ENCODE measurements at regions not wholly inside any gene's neighbourhood (a gene's known extent, or its start where the extent isn't known, plus 50 kb on each side); places are given as distances from the start of the nearest gene placed in this dataset.

DNA sequence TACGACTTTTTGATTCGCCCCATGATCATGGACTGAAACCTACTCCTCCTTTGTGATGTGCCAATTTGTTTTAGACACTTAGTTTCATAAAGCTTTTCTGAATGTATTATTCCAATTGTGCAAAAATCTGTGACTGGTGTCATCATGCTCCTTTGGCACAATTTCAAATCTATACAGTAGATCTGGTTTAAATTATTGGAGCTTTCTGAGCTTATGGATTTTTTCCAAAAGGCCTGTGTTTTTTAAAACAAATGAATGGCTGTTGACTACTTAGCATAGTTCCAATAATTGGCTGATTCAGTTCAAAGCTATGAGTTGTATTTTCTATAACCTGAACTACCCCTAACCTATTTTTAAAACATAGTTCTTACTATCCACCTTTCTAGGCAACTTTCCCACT, 282.7 kb downstream of the CNTN3 start:
- DNase-seq (ENCODE audit: low read depth): no peak
- H3K4me3 ChIP-seq (ENCODE audit: low read depth, low read length): no peak overlapping the region
- TF ChIP-seq, protein P1, sequence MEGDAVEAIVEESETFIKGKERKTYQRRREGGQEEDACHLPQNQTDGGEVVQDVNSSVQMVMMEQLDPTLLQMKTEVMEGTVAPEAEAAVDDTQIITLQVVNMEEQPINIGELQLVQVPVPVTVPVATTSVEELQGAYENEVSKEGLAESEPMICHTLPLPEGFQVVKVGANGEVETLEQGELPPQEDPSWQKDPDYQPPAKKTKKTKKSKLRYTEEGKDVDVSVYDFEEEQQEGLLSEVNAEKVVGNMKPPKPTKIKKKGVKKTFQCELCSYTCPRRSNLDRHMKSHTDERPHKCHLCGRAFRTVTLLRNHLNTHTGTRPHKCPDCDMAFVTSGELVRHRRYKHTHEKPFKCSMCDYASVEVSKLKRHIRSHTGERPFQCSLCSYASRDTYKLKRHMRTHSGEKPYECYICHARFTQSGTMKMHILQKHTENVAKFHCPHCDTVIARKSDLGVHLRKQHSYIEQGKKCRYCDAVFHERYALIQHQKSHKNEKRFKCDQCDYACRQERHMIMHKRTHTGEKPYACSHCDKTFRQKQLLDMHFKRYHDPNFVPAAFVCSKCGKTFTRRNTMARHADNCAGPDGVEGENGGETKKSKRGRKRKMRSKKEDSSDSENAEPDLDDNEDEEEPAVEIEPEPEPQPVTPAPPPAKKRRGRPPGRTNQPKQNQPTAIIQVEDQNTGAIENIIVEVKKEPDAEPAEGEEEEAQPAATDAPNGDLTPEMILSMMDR (IDR thresholded peaks at IDR 0.05; ENCODE audit: low read depth, low read length): no peak
- TF ChIP-seq MYC (IDR thresholded peaks at IDR 0.05; ENCODE audit: low read depth, low read length): no peak
- no peak for TF ChIP-seq POLR2A (IDR thresholded peaks at IDR 0.05; ENCODE audit: extremely low read depth, insufficient read length)
- TF ChIP-seq, protein P2, sequence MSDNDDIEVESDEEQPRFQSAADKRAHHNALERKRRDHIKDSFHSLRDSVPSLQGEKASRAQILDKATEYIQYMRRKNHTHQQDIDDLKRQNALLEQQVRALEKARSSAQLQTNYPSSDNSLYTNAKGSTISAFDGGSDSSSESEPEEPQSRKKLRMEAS (IDR thresholded peaks at IDR 0.05; ENCODE audit: low read depth, low read length): no peak

DNA sequence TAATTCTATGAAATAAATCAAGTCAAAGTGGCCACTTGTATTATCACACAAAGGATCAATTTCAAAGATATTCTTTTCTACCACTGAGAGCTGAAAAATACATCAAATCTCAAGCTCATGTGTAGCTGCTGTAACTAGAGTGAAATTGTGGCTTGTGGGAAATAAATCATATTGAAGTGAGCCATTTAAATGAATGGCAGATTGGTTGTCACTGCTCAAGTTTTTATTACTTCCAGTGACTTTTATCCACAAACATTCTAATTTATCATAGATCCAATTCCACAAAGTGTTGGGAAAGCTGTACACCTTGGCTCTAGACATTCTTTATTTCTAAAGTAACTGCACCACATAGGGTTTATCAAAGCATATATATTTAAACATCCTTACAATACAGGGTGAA, 285.4 kb downstream of the CNTN3 start:
- H3K4me3 ChIP-seq (ENCODE audit: low read depth, low read length): no peak overlapping the region
- TF ChIP-seq, protein P2 (IDR thresholded peaks at IDR 0.05; ENCODE audit: low read depth, low read length): no peak
- TF ChIP-seq, protein P1 (IDR thresholded peaks at IDR 0.05; ENCODE audit: low read depth, low read length): no peak
- TF ChIP-seq POLR2A (IDR thresholded peaks at IDR 0.05; ENCODE audit: extremely low read depth, insufficient read length): no peak
- no peak for TF ChIP-seq MYC (IDR thresholded peaks at IDR 0.05; ENCODE audit: low read depth, low read length)
- DNase-seq (ENCODE audit: low read depth): no peak

DNA sequence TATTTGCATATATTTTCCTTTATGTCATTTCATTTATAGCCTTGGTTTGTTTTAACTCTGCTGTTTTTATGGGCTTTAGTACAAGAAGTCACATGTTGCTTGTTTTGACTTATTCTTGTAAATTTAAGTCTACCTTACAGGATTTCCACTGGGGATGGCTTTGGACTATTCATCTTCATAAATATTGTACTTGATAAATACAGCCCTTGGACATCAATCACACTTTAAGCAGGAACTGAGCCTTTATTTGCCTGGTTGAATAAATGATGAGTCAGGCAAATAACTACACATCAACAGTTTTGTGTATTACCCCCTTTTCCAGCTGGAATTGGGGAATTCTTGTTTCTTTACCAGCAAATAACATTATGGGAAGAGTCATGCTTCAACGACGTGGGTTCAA, 286.0 kb downstream of the CNTN3 start:
- H3K4me3 ChIP-seq (ENCODE audit: low read depth, low read length): no peak overlapping the region
- DNase-seq (ENCODE audit: low read depth): no peak
- TF ChIP-seq, protein P1 (IDR thresholded peaks at IDR 0.05; ENCODE audit: low read depth, low read length): no peak
- TF ChIP-seq, protein P2 (IDR thresholded peaks at IDR 0.05; ENCODE audit: low read depth, low read length): no peak
- TF ChIP-seq POLR2A (IDR thresholded peaks at IDR 0.05; ENCODE audit: extremely low read depth, insufficient read length) (no peak), MYC (IDR thresholded peaks at IDR 0.05; ENCODE audit: low read depth, low read length) (no peak)

DNA sequence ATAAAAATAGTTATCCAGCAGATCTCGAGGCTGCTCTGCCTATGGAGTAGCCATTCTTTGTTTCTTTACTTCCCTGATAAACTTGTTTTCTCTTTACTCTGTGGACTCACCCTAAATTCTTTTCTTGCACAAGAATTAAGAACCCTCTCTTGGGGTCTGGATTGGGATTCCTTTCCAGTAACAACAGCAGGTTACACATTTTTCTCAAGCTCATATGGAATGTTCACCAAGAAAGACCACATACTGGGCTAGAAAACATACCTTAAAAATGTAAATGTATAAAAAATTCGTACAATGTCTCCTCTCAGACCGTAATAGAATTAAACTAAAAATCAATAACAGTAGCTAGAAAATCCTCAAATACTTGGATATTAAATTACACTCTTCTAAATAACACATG, 299.2 kb downstream of the CNTN3 start:
- DNase-seq (ENCODE audit: low read depth): no peak
- TF ChIP-seq POLR2A (IDR thresholded peaks at IDR 0.05; ENCODE audit: extremely low read depth, insufficient read length) (no peak), MYC (IDR thresholded peaks at IDR 0.05; ENCODE audit: low read depth, low read length) (no peak)
- TF ChIP-seq, protein P1 (IDR thresholded peaks at IDR 0.05; ENCODE audit: low read depth, low read length): no peak
- TF ChIP-seq, protein P2 (IDR thresholded peaks at IDR 0.05; ENCODE audit: low read depth, low read length): no peak
- no peak overlapping the region for H3K4me3 ChIP-seq (ENCODE audit: low read depth, low read length)

DNA sequence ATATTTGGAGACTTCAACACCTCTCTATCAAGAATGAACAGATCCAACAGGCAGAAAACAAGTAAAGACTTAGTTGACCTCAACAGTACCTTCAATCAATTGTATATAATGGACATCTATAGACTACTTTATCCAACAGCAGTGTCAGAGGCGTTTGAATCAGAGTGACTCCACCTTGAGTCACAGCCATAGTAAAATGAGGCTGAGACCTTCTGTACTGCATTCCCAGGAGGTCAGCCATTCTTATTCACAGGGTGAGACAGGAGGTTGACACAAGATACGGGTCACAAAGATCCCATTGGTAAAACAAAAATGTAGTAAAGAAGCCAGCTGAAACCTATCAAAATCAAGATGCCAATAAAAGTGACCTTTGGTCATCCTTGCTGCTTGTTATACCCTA, 299.8 kb downstream of the CNTN3 start:
- no peak for DNase-seq (ENCODE audit: low read depth)
- TF ChIP-seq POLR2A (IDR thresholded peaks at IDR 0.05; ENCODE audit: extremely low read depth, insufficient read length): no peak
- TF ChIP-seq, protein P2 (IDR thresholded peaks at IDR 0.05; ENCODE audit: low read depth, low read length): no peak
- TF ChIP-seq MYC (IDR thresholded peaks at IDR 0.05; ENCODE audit: low read depth, low read length): no peak
- TF ChIP-seq, protein P1 (IDR thresholded peaks at IDR 0.05; ENCODE audit: low read depth, low read length): no peak
- H3K4me3 ChIP-seq (ENCODE audit: low read depth, low read length): no peak overlapping the region

DNA sequence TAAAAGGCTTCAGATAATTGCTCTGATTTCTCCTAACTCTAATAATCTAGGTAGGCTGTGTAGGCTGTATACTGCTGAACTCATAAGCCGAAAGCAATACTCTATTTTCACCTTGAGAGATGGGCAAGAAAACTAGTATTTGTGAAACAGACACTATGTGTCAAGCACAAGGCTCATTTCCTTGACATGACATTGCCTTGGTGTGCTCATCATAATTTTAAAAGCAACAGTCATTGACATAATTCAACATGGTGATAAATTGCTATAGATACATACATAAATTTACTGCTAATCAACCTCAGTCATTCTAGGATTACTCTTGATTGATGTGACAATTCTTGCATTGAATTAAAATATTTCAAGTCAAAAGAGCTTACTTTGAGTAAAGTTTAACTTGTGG, 304.7 kb downstream of the CNTN3 start:
- no peak overlapping the region for H3K4me3 ChIP-seq (ENCODE audit: low read depth, low read length)
- TF ChIP-seq, protein P2 (IDR thresholded peaks at IDR 0.05; ENCODE audit: low read depth, low read length): no peak

More for the DNA sequence above, 304.7 kb downstream of the CNTN3 start:
- no peak for DNase-seq (ENCODE audit: low read depth)
